GM12878 (cell line): ENCODE measurements at regions not wholly inside any gene's neighbourhood (a gene's known extent, or its start where the extent isn't known, plus 50 kb on each side); places are given as distances from the start of the nearest gene placed in this dataset.

ENCODE experiments used
- CREM ChIP-seq: IDR thresholded peaks from 2 replicates; pipeline ENCODE4 v1.6.1; 2014; ENCODE audit warnings: antibody characterized with exemption, low read depth
- E2F8 ChIP-seq: fragments of 450-650 bp; IDR thresholded peaks from 2 replicates; pipeline ENCODE4 v1.6.1; 2018; ENCODE audit warnings: mild to moderate bottlenecking, low read depth, moderate library complexity; ENCODE audit not compliant: partially characterized antibody
- ESRRA ChIP-seq: IDR thresholded peaks from 2 replicates; pipeline ENCODE4 v1.6.1; 2012; ENCODE audit warnings: mild to moderate bottlenecking, low read length, improper control_type of control experiment
- FOS ChIP-seq: IDR thresholded peaks from 3 replicates; pipeline ENCODE4 v1.6.1; 2011; ENCODE audit warnings: borderline replicate concordance; ENCODE audit not compliant: insufficient read length; ENCODE audit errors: extremely low read depth
- FOXK2 ChIP-seq: fragments of 450-650 bp; IDR thresholded peaks from 2 replicates; pipeline ENCODE4 v1.6.1; 2017; ENCODE audit warnings: mild to moderate bottlenecking, moderate library complexity
- JUNB ChIP-seq: IDR thresholded peaks from 2 replicates; pipeline ENCODE4 v1.6.1; 2016; ENCODE audit warnings: antibody characterized with exemption, mild to moderate bottlenecking
- KAT2A ChIP-seq: conservative IDR thresholded peaks from 2 replicates; pipeline ENCODE4 v1.6.1; 2011; ENCODE audit warnings: low read depth, low read length; ENCODE audit not compliant: control insufficient read depth
- LARP7 ChIP-seq: fragments of 450-650 bp; IDR thresholded peaks from 2 replicates; pipeline ENCODE4 v1.6.1; 2017; ENCODE audit warnings: mild to moderate bottlenecking
- NRF1 ChIP-seq: conservative IDR thresholded peaks from 2 replicates; pipeline ENCODE4 v1.6.1; 2011; ENCODE audit warnings: mild to moderate bottlenecking, low read depth, low read length, improper control_type of control experiment
- POLR2A ChIP-seq: IDR thresholded peaks from 2 replicates; pipeline ENCODE4 v1.6.1; 2011; ENCODE audit warnings: low read depth, mild to moderate bottlenecking, low read length
- RB1 ChIP-seq: fragments of 450-650 bp; formaldehyde crosslinking; IDR thresholded peaks from 2 replicates; pipeline ENCODE4 v1.6.1; 2017; ENCODE audit warnings: mild to moderate bottlenecking, borderline replicate concordance
- RUNX3 ChIP-seq: IDR thresholded peaks from 2 replicates; pipeline ENCODE4 v1.6.1; 2012; ENCODE audit warnings: low read length, inconsistent platforms
- TBL1XR1 ChIP-seq: IDR thresholded peaks from 2 replicates; pipeline ENCODE4 v1.6.1; 2012; ENCODE audit warnings: low read depth, low read length, improper control_type of control experiment
- TCF12 ChIP-seq: IDR thresholded peaks from 2 replicates; pipeline ENCODE4 v1.6.1; 2011; ENCODE audit warnings: low read depth, mild to moderate bottlenecking, low read length
- YY1 ChIP-seq: IDR thresholded peaks from 2 replicates; pipeline ENCODE4 v1.6.1; 2011; ENCODE audit warnings: low read depth, mild to moderate bottlenecking, low read length
- ZBTB40 ChIP-seq: fragments of 450-650 bp; IDR thresholded peaks from 2 replicates; pipeline ENCODE4 v1.6.1; 2016; ENCODE audit warnings: mild to moderate bottlenecking, moderate library complexity, borderline replicate concordance
- TF ChIP-seq, protein P1 (sequence below): fragments of 450-650 bp; formaldehyde crosslinking; IDR thresholded peaks from 2 replicates; pipeline ENCODE4 v1.4.0; 2020; ENCODE audit warnings: mild to moderate bottlenecking, moderate library complexity
- TF ChIP-seq, protein P2 (sequence below): fragments of 450-650 bp; IDR thresholded peaks from 2 replicates; pipeline ENCODE4 v1.6.1; 2017; ENCODE audit warnings: mild to moderate bottlenecking, moderate library complexity

- no peak for TF ChIP-seq ZBTB40
- no peak for TF ChIP-seq KAT2A
- no peak for TF ChIP-seq YY1
- TF ChIP-seq, protein P1, sequence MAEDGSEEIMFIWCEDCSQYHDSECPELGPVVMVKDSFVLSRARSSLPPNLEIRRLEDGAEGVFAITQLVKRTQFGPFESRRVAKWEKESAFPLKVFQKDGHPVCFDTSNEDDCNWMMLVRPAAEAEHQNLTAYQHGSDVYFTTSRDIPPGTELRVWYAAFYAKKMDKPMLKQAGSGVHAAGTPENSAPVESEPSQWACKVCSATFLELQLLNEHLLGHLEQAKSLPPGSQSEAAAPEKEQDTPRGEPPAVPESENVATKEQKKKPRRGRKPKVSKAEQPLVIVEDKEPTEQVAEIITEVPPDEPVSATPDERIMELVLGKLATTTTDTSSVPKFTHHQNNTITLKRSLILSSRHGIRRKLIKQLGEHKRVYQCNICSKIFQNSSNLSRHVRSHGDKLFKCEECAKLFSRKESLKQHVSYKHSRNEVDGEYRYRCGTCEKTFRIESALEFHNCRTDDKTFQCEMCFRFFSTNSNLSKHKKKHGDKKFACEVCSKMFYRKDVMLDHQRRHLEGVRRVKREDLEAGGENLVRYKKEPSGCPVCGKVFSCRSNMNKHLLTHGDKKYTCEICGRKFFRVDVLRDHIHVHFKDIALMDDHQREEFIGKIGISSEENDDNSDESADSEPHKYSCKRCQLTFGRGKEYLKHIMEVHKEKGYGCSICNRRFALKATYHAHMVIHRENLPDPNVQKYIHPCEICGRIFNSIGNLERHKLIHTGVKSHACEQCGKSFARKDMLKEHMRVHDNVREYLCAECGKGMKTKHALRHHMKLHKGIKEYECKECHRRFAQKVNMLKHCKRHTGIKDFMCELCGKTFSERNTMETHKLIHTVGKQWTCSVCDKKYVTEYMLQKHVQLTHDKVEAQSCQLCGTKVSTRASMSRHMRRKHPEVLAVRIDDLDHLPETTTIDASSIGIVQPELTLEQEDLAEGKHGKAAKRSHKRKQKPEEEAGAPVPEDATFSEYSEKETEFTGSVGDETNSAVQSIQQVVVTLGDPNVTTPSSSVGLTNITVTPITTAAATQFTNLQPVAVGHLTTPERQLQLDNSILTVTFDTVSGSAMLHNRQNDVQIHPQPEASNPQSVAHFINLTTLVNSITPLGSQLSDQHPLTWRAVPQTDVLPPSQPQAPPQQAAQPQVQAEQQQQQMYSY (CRISPR knock-in tag) = no peak
- no peak for TF ChIP-seq NRF1
- no peak for TF ChIP-seq FOS
- no peak for TF ChIP-seq FOXK2
- TF ChIP-seq, protein P2, sequence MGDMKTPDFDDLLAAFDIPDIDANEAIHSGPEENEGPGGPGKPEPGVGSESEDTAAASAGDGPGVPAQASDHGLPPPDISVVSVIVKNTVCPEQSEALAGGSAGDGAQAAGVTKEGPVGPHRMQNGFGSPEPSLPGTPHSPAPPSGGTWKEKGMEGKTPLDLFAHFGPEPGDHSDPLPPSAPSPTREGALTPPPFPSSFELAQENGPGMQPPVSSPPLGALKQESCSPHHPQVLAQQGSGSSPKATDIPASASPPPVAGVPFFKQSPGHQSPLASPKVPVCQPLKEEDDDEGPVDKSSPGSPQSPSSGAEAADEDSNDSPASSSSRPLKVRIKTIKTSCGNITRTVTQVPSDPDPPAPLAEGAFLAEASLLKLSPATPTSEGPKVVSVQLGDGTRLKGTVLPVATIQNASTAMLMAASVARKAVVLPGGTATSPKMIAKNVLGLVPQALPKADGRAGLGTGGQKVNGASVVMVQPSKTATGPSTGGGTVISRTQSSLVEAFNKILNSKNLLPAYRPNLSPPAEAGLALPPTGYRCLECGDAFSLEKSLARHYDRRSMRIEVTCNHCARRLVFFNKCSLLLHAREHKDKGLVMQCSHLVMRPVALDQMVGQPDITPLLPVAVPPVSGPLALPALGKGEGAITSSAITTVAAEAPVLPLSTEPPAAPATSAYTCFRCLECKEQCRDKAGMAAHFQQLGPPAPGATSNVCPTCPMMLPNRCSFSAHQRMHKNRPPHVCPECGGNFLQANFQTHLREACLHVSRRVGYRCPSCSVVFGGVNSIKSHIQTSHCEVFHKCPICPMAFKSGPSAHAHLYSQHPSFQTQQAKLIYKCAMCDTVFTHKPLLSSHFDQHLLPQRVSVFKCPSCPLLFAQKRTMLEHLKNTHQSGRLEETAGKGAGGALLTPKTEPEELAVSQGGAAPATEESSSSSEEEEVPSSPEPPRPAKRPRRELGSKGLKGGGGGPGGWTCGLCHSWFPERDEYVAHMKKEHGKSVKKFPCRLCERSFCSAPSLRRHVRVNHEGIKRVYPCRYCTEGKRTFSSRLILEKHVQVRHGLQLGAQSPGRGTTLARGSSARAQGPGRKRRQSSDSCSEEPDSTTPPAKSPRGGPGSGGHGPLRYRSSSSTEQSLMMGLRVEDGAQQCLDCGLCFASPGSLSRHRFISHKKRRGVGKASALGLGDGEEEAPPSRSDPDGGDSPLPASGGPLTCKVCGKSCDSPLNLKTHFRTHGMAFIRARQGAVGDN = 0 out of 2 replicates have a peak, but pooled peaks have one; percentile 12
- TF ChIP-seq TBL1XR1 = no peak
- no peak for TF ChIP-seq TCF12
- no peak for TF ChIP-seq ESRRA
- no peak for TF ChIP-seq E2F8
- no peak for TF ChIP-seq POLR2A
- no peak for TF ChIP-seq LARP7
- TF ChIP-seq CREM = no peak
- no peak for TF ChIP-seq JUNB
- peak; percentile 95 for TF ChIP-seq RUNX3
- TF ChIP-seq RB1 = no peak
Measured at GRCh38 chr15:95990833-95991232, 339.7 kb upstream of the NR2F2 start (continued).
